Type B pancreatic cell (in vitro differentiated cells): ENCODE measurements at regions not wholly inside any gene's neighbourhood (a gene's known extent, or its start where the extent isn't known, plus 50 kb on each side); places are given as distances from the start of the nearest gene placed in this dataset.

Experiments
- DNase-seq: peaks from one replicate; pipeline ENCODE4 v3.0.0; 2021; ENCODE audit warnings: mixed read lengths; ENCODE audit not compliant: unreplicated experiment; ENCODE audit errors: extremely low spot score
- H3K27ac Mint-ChIP-seq: 2 replicates; pipeline ENCODE4 v1.8.0; 2021; ENCODE audit warnings: mild to moderate bottlenecking, mixed read lengths
- H3K27me3 Mint-ChIP-seq: 2 replicates; pipeline ENCODE4 v1.8.0; 2021; ENCODE audit warnings: mixed read lengths
- H3K36me3 Mint-ChIP-seq: 2 replicates; pipeline ENCODE4 v1.8.0; 2021; ENCODE audit warnings: mixed read lengths
- H3K4me1 Mint-ChIP-seq: one replicate; pipeline ENCODE4 v1.8.0; 2021; ENCODE audit warnings: mixed read lengths; ENCODE audit not compliant: unreplicated experiment
- H3K4me3 Mint-ChIP-seq: 2 replicates; pipeline ENCODE4 v1.8.0; 2021; ENCODE audit warnings: mild to moderate bottlenecking, mixed read lengths
- H3K9me3 Mint-ChIP-seq: 2 replicates; pipeline ENCODE4 v1.8.0; 2021; ENCODE audit warnings: mixed read lengths
- TF ChIP-seq, protein P1 (sequence below): fragments of 200-600 bp; sonication (generic); conservative IDR thresholded peaks from 2 replicates; pipeline ENCODE4 v1.5.0; 2021; ENCODE audit warnings: antibody characterized with exemption, mild to moderate bottlenecking

DNA sequence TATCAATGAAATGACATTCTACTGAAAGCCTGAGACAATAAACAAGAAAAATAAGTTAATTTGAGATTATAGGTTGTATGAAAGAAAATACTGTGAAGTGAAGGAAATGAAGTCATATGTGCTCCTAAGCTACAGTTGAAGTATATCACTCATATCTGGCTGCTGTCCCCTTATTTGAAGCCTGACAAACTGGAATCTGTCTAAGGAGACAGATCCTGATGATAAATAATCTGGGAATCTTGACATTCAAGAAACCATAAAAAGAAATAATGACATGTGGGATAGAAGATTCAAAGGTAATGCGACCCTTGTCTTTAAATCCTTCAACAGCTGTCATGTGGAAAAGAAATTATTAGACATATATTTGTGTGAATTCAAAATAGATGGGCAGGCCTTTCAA, 424.5 kb upstream of the LMCD1 start:
- Mint-ChIP-seq H3K4me3 (no peak overlapping the region), H3K36me3 (no peaks in the 10 kb centered on the region), H3K27me3 (peaks cover 5% of the 10 kb centered on the region), H3K4me1 (no peaks in the 10 kb centered on the region), H3K27ac (no peak overlapping the region), H3K9me3 (peaks cover 6% of the 10 kb centered on the region)
- TF ChIP-seq, protein P1, sequence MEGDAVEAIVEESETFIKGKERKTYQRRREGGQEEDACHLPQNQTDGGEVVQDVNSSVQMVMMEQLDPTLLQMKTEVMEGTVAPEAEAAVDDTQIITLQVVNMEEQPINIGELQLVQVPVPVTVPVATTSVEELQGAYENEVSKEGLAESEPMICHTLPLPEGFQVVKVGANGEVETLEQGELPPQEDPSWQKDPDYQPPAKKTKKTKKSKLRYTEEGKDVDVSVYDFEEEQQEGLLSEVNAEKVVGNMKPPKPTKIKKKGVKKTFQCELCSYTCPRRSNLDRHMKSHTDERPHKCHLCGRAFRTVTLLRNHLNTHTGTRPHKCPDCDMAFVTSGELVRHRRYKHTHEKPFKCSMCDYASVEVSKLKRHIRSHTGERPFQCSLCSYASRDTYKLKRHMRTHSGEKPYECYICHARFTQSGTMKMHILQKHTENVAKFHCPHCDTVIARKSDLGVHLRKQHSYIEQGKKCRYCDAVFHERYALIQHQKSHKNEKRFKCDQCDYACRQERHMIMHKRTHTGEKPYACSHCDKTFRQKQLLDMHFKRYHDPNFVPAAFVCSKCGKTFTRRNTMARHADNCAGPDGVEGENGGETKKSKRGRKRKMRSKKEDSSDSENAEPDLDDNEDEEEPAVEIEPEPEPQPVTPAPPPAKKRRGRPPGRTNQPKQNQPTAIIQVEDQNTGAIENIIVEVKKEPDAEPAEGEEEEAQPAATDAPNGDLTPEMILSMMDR = no peak
- no peak for DNase-seq

DNA sequence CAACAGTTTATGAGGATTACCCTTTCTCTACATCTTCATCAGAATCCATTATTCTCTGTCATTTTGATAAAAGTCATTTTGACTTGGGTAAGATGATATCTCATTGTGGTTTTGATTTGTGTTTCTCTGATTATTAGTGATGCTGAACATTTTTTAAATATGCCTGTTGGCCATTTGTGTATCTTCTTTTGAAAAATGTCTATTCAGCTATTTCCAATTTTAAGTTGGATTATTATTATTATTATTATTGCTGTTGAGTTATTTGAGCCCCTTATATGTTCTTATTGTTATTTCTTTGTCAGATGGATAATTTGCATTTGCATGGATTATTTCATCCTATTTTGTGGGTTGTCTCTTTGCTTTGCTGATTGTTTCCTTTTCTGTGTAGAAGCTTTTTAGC, 421.2 kb upstream of the LMCD1 start:
- TF ChIP-seq, protein P1 = no peak
- H3K36me3 Mint-ChIP-seq = no peaks in the 10 kb centered on the region
- no peak overlapping the region for H3K27ac Mint-ChIP-seq
- H3K9me3 Mint-ChIP-seq = peaks cover 6% of the 10 kb centered on the region
- no peak overlapping the region for H3K4me3 Mint-ChIP-seq
- no peak for DNase-seq
- peaks cover 5% of the 10 kb centered on the region for H3K27me3 Mint-ChIP-seq
- H3K4me1 Mint-ChIP-seq = no peaks in the 10 kb centered on the region

DNA sequence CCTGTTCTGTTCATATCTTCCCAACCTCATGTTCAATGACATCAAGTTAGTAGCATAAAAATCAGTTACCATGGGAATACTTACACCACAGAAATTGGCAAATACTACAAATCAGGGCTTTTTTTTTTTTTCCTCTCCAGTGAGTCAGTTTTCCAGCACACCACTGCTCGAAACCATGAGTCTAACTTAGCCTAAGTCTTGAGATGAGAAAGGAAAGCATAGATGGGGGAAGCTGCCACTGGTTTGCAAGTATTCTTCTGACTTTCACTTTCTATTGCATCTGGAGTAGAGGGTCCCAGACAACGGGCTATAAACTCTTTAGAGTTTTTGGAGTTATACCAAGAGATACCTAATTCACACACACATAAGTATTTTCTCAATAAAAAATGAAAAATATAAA, 416.1 kb upstream of the LMCD1 start:
- no peaks in the 10 kb centered on the region for H3K27me3 Mint-ChIP-seq
- H3K36me3 Mint-ChIP-seq = no peaks in the 10 kb centered on the region
- peaks cover 8% of the 10 kb centered on the region for H3K9me3 Mint-ChIP-seq
- H3K27ac Mint-ChIP-seq = no peak overlapping the region
- no peak for DNase-seq
- TF ChIP-seq, protein P1 = no peak
- H3K4me1 Mint-ChIP-seq = no peaks in the 10 kb centered on the region
- no peak overlapping the region for H3K4me3 Mint-ChIP-seq

DNA sequence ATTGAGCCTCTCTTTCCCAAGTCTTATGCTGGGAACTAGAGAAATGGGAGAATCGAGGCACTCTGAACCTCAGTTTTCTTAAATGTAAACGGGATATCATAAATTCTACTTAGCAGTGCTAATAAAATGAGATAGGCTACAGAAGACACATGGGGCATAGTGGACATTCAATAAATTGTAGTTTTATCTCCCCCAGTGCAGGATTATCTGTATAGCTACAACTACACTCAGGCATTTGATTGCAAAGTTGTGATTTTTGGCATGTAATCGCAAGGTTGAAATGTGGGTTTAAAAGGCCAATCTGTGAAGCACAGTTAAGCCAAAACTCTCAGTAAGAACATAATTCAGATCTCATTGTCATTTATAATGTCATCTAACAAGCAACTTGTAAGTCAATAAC, 413.7 kb upstream of the LMCD1 start:
- Mint-ChIP-seq H3K27ac (no peak overlapping the region), H3K4me1 (no peaks in the 10 kb centered on the region), H3K4me3 (no peak overlapping the region), H3K27me3 (no peaks in the 10 kb centered on the region), H3K36me3 (no peaks in the 10 kb centered on the region), H3K9me3 (peaks cover 8% of the 10 kb centered on the region)
- no peak for DNase-seq
- TF ChIP-seq, protein P1 = no peak

DNA sequence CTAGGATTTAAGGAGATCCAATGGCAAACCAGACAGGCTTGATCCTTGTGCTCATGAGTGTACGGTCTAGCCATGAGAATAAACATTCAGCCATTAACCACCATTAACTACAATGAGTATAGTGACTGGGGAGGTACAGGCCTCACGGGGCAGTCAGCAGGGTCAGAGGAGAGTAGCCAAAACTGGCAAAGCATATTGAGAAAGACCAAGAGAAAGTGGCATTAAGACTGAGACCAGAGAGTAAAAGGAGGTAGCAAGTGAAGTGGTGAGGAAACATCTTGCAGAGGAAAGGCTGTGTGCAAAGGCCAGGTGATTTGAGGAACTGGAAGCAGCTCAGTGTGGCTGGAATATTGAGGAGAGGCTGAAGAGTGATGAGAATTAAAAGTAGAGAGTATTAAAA, 407.2 kb upstream of the LMCD1 start:
- peaks cover 8% of the 10 kb centered on the region for H3K9me3 Mint-ChIP-seq
- H3K4me1 Mint-ChIP-seq = no peaks in the 10 kb centered on the region
- H3K27ac Mint-ChIP-seq = no peak overlapping the region
- DNase-seq = no peak
- H3K4me3 Mint-ChIP-seq = no peak overlapping the region
- no peaks in the 10 kb centered on the region for H3K36me3 Mint-ChIP-seq
- peaks cover 4% of the 10 kb centered on the region for H3K27me3 Mint-ChIP-seq
- TF ChIP-seq, protein P1 = no peak

DNA sequence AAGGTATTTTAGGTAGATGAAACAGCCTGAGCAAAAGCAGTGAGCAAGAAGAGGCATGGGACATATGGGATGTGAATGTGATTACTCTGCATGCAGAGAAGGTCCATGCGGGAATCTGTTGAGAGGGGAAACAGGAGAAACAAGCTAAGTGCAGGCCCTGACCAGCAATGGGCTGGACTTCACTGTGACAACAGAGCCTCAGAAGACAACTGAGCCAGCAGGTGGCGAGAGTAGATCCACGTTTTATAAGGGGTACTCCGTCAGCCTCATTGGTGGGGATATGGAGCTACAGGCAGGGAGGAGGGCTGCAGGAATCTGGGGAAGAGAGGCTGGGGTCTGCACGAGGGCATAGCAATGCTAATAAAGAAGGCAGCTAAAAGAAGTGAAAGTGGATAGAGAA, 405.9 kb upstream of the LMCD1 start:
- Mint-ChIP-seq H3K4me1 (no peaks in the 10 kb centered on the region), H3K4me3 (no peak overlapping the region), H3K9me3 (peaks cover 5% of the 10 kb centered on the region), H3K27ac (no peak overlapping the region), H3K27me3 (peaks cover 4% of the 10 kb centered on the region), H3K36me3 (no peaks in the 10 kb centered on the region)
- DNase-seq = no peak
- TF ChIP-seq, protein P1 = peak; percentile 34
